Peyer's patch (tissue), 4 donors: ENCODE measurements at regions not wholly inside any gene's neighbourhood (a gene's known extent, or its start where the extent isn't known, plus 50 kb on each side); places are given as distances from the start of the nearest gene placed in this dataset.

Experiments used
- POLR2A ChIP-seq, 2 donors: fragments of 450-650 bp; IDR thresholded peaks; one replicate each; pipeline ENCODE4 v1.5.1; 2017; ENCODE audit warnings: antibody characterized with exemption in 2 of 2, mild to moderate bottlenecking in 2 of 2, moderate library complexity in 2 of 2
- TF ChIP-seq, protein P1 (sequence below), 6 experiments: fragments of 450-650 bp in 4 of 6; fragments of 200-600 bp in 2 of 6; sonication (generic) in 1 of 6; IDR thresholded peaks; one replicate each; pipeline ENCODE4 v1.5.1; 2017 to 2019; ENCODE audit warnings: antibody characterized with exemption in 6 of 6, mild to moderate bottlenecking in 3 of 6, moderate library complexity in 1 of 6

DNA sequence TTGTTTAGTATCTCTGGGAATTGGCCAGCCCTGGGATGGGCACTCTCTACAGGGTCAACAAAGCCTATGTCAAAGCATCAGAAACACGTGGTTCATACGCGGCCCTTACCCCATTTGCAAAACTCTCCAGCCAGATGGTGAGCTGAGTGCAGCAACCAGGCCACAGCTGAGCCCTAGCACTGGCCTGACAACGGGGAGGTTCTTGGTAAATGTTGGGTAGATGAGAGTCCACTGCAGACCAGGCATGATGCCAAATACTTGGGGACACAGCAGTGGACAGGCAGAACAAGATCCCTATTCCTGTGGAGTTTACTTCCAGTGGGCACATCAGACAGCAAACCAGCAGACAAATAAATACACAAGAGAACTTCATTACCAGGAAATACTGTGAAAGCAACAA lies 172.1 kb upstream of the SYT13 start:
- TF ChIP-seq, protein P1, sequence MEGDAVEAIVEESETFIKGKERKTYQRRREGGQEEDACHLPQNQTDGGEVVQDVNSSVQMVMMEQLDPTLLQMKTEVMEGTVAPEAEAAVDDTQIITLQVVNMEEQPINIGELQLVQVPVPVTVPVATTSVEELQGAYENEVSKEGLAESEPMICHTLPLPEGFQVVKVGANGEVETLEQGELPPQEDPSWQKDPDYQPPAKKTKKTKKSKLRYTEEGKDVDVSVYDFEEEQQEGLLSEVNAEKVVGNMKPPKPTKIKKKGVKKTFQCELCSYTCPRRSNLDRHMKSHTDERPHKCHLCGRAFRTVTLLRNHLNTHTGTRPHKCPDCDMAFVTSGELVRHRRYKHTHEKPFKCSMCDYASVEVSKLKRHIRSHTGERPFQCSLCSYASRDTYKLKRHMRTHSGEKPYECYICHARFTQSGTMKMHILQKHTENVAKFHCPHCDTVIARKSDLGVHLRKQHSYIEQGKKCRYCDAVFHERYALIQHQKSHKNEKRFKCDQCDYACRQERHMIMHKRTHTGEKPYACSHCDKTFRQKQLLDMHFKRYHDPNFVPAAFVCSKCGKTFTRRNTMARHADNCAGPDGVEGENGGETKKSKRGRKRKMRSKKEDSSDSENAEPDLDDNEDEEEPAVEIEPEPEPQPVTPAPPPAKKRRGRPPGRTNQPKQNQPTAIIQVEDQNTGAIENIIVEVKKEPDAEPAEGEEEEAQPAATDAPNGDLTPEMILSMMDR (IDR thresholded peaks at IDR 0.05): no peak
- TF ChIP-seq POLR2A (IDR thresholded peaks at IDR 0.05): no peak
